Neural cell (in vitro differentiated cells): ENCODE measurements at regions not wholly inside any gene's neighbourhood (a gene's known extent, or its start where the extent isn't known, plus 50 kb on each side); places are given as distances from the start of the nearest gene placed in this dataset.

Experiments
- CTCF ChIP-seq: fragments of 450-650 bp; IDR thresholded peaks from 2 replicates; pipeline ENCODE4 v1.5.1; 2014; ENCODE audit warnings: antibody characterized with exemption, mild to moderate bottlenecking, moderate library complexity; ENCODE audit not compliant: poor library complexity, severe bottlenecking
- EZH2 ChIP-seq: fragments of 200-600, 300-800 bp; shearing (Covaris generic), sonication (generic); IDR thresholded peaks from 2 replicates; pipeline ENCODE4 v1.6.1; 2014; ENCODE audit warnings: antibody characterized with exemption, low read length, borderline replicate concordance, mild to moderate bottlenecking; ENCODE audit not compliant: insufficient read depth, poor library complexity, severe bottlenecking
- POLR2AphosphoS5 ChIP-seq: IDR thresholded peaks from 2 replicates; pipeline ENCODE4 v1.6.1; 2012
- SMC3 ChIP-seq: fragments of 450-650 bp; conservative IDR thresholded peaks from 2 replicates; pipeline ENCODE4 v1.6.1; 2014; ENCODE audit warnings: antibody characterized with exemption, mild to moderate bottlenecking, moderate library complexity; ENCODE audit not compliant: poor library complexity

GRCh38 chr3:164095949-164096348 is 982.3 kb downstream of the SI start:
- no peak for TF ChIP-seq CTCF
- no peak for TF ChIP-seq SMC3
- no peak for TF ChIP-seq POLR2AphosphoS5
- no peak for TF ChIP-seq EZH2
